Prostate gland (tissue), 2 donors: ENCODE measurements at regions not wholly inside any gene's neighbourhood (a gene's known extent, or its start where the extent isn't known, plus 50 kb on each side); places are given as distances from the start of the nearest gene placed in this dataset.

ENCODE experiments used
- CTCF ChIP-seq, 4 experiments: fragments of 200-600 bp in 2 of 4; fragments of 450-650 bp in 2 of 4; sonication (generic) in 2 of 4; IDR thresholded peaks; 1 replicate in 3 of 4; 2 replicates in 1 of 4; pipeline ENCODE4 v1.5.1; 2016 to 2019; ENCODE audit warnings: antibody characterized with exemption in 4 of 4, mild to moderate bottlenecking in 2 of 4, moderate library complexity in 2 of 4
- POLR2A ChIP-seq: fragments of 450-650 bp; IDR thresholded peaks from one replicate; pipeline ENCODE4 v1.6.1; 2016; ENCODE audit warnings: antibody characterized with exemption, mild to moderate bottlenecking

GRCh38 chr19:28242317-28242927, 970.5 kb downstream of the UQCRFS1 start:
- TF ChIP-seq POLR2A, result no peak
- TF ChIP-seq CTCF (IDR thresholded peaks at IDR 0.05), result peak in 3 of 4 experiments; percentile 21 to 42 (median 40)
